ENCODE measurements at regions not wholly inside any gene's neighbourhood (a gene's known extent, or its start where the extent isn't known, plus 50 kb on each side); places are given as distances from the start of the nearest gene placed in this dataset.

DNA sequence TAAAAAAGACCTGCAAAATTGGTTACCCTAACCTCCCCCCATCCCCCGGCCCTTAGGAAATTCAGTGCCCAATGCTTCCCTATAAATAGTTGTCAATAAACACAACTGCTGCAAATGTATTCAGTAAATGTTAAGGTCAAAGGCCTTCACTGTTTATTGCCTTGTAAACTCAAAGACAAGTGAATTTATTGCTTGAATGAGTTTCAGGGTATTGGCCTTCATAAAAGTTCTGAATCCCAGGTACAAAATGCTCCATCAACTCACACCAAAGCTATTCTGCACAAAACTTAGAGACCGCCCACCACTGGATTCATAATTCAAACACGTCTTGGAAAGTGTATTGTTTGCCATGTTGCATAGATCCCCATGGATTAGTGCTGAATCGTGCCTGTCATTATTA lies 63.3 kb upstream of the CDKN3 start:
- TF ChIP-seq POLR2AphosphoS5 (IDR thresholded peaks at IDR 0.05; ENCODE audit: low read depth, low read length) (no peak), POLR2A (IDR thresholded peaks at IDR 0.05; ENCODE audit: low read depth, low read length) (no peak), TAF1 (IDR thresholded peaks at IDR 0.05; ENCODE audit: borderline replicate concordance, low read depth, low read length) (no peak)

Measured in GM12892 (cell line).